GM12878 (cell line): ENCODE measurements at regions not wholly inside any gene's neighbourhood (a gene's known extent, or its start where the extent isn't known, plus 50 kb on each side); places are given as distances from the start of the nearest gene placed in this dataset.

ENCODE experiments used
- ATAC-seq: fragments of 200-7000 bp; cut with Tn5 transposase; 3 replicates; pipeline ENCODE4 v1.9.1; 2020; ENCODE audit warnings: mild to moderate bottlenecking, moderate library complexity
- BruUV-seq: library from RNA; stranded (reverse); fragments of 400-500 nt; replicated peaks from 2 replicates; lab custom pipeline; 2021; lab: Mats Ljungman, UMichigan
- CTCF ChIA-PET: fragments of 300-600 bp; sonication (Branson Sonifier 250); formaldehyde crosslinking; extraction: SDS; loops from one replicate; lab custom pipeline; 2021; ENCODE audit warnings: inconsistent platforms; lab: Yijun Ruan, JAX
- POLR2A ChIA-PET: fragments of 350-600 bp; formaldehyde crosslinking; extraction: SDS; loops from one replicate; lab custom pipeline; 2021; ENCODE audit warnings: inconsistent platforms; lab: Charles Lee
- RAD21 ChIA-PET: fragments of 300-600 bp; sonication (Branson Sonifier 250); formaldehyde crosslinking; loops from one replicate; lab custom pipeline; 2023; ENCODE audit warnings: antibody characterized with exemption; ENCODE audit not compliant: unreplicated experiment; lab: Charles Lee
- SMC1A ChIA-PET: fragments of 300-600 bp; sonication (Branson Sonifier 250); formaldehyde crosslinking; loops from one replicate; lab custom pipeline; 2023; ENCODE audit not compliant: unreplicated experiment, uncharacterized antibody; lab: Charles Lee
- DNase-seq: peaks from one replicate; pipeline ENCODE4 v3.0.0-alpha.2; 2011; ENCODE audit warnings: low read depth, low spot score
- FAIRE-seq: peaks from 3 replicates; lab custom pipeline; 2011; peaks lifted over from hg19 to GRCh38; lab: Jason Lieb, UNC
- H2AFZ ChIP-seq: 2 replicates; pipeline ENCODE4 v1.6.0; 2011; ENCODE audit warnings: low read depth, low read length, control low read depth; ENCODE audit not compliant: control insufficient read depth
- H3K27ac ChIP-seq: 2 replicates; pipeline ENCODE4 v1.5.1; 2011; ENCODE audit warnings: control low read depth; ENCODE audit not compliant: control insufficient read depth, insufficient read depth
- H3K27me3 ChIP-seq, 2 experiments: replicated peaks in 1 of 2; 2 replicates each; pipeline versions ENCODE4 v1.6.0 to v1.6.1; 2011; ENCODE audit warnings: low read length in 1 of 2; ENCODE audit not compliant: control insufficient read depth in 2 of 2, insufficient read depth in 2 of 2
- H3K36me3 ChIP-seq, 2 experiments: 2 replicates each; pipeline ENCODE4 v1.5.1; 2011; ENCODE audit warnings: low read length in 1 of 2; ENCODE audit not compliant: control insufficient read depth in 2 of 2, insufficient read depth in 2 of 2
- H3K4me1 ChIP-seq: 2 replicates; pipeline ENCODE4 v1.6.1; 2011; ENCODE audit warnings: mild to moderate bottlenecking, low read length, moderate library complexity, mixed read lengths; ENCODE audit not compliant: control insufficient read depth, insufficient read depth
- H3K4me2 ChIP-seq: 2 replicates; pipeline ENCODE4 v1.6.0; 2011; ENCODE audit warnings: control low read depth; ENCODE audit not compliant: control insufficient read depth, insufficient read depth
- H3K4me3 ChIP-seq: fragments of 200-600 bp; sonication (generic); 2 replicates; pipeline ENCODE4 v1.5.1; 2016
- H3K79me2 ChIP-seq: 2 replicates; pipeline ENCODE4 v1.6.0; 2011; ENCODE audit warnings: low read length; ENCODE audit not compliant: control insufficient read depth, insufficient read depth
- H3K9ac ChIP-seq: 2 replicates; pipeline ENCODE4 v1.8.0; 2011; ENCODE audit warnings: low read length, control low read depth, mixed read lengths; ENCODE audit not compliant: control insufficient read depth, insufficient read depth
- H3K9me3 ChIP-seq: replicated peaks from 3 replicates; pipeline ENCODE4 v1.5.1; 2011; ENCODE audit warnings: mild to moderate bottlenecking, low read length; ENCODE audit not compliant: control insufficient read depth, insufficient read depth
- H4K20me1 ChIP-seq: 2 replicates; pipeline ENCODE4 v1.6.0; 2011; ENCODE audit not compliant: control insufficient read depth, insufficient read depth
- ASH2L ChIP-seq: fragments of 300-600, 200-600 bp; sonication (generic); IDR thresholded peaks from 2 replicates; pipeline ENCODE4 v1.6.1; 2017; ENCODE audit warnings: low read depth, mild to moderate bottlenecking, borderline replicate concordance
- BCLAF1 ChIP-seq: fragments of 450-650 bp; IDR thresholded peaks from 2 replicates; pipeline ENCODE4 v1.6.1; 2017; ENCODE audit warnings: antibody characterized with exemption, mild to moderate bottlenecking, moderate library complexity
- EGR1 ChIP-seq, 2 experiments: IDR thresholded peaks; 1 replicate in 1 of 2; 2 replicates in 1 of 2; pipeline ENCODE4 v1.6.1; 2011 to 2012; ENCODE audit warnings: low read depth in 2 of 2, low read length in 2 of 2, borderline replicate concordance in 1 of 2, mild to moderate bottlenecking in 1 of 2, moderate library complexity in 1 of 2
- HDAC2 ChIP-seq: fragments of 200-600 bp; sonication (generic); IDR thresholded peaks from 2 replicates; pipeline ENCODE4 v1.6.1; 2017
- PML ChIP-seq: IDR thresholded peaks from 2 replicates; pipeline ENCODE4 v1.6.1; 2012; ENCODE audit warnings: low read length, inconsistent platforms
- RBBP5 ChIP-seq: fragments of 200-600 bp; sonication (generic); conservative IDR thresholded peaks from 2 replicates; pipeline ENCODE4 v1.6.1; 2016
- RUNX3 ChIP-seq: IDR thresholded peaks from 2 replicates; pipeline ENCODE4 v1.6.1; 2012; ENCODE audit warnings: low read length, inconsistent platforms
- YBX1 ChIP-seq: fragments of 450-650 bp; IDR thresholded peaks from 2 replicates; pipeline ENCODE4 v1.6.1; 2016; ENCODE audit warnings: antibody characterized with exemption
- ZNF217 ChIP-seq: fragments of 450-650 bp; IDR thresholded peaks from 2 replicates; pipeline ENCODE4 v1.6.1; 2017; ENCODE audit warnings: antibody characterized with exemption, mild to moderate bottlenecking
- WGBS: methylation state at CpG from one replicate; pipeline ENCODE4 v1.1.6; 2016; ENCODE audit warnings: low lambda C conversion rate; ENCODE audit not compliant: insufficient replicate concordance, insufficient coverage; ENCODE audit errors: missing lambda C conversion rate; 5-methylcytosine and 5-hydroxymethylcytosine counted together
- in situ Hi-C: fragments of 300-500 bp; cut with MboI; formaldehyde crosslinking; loops from 9 replicates; pipeline ENCODE4 v1.14.3; 2018; ENCODE audit warnings: mixed read lengths
- intact Hi-C: fragments of 100-400 bp; cut with micrococcal nuclease; formaldehyde crosslinking; loops from one replicate; pipeline ENCODE4 v1.14.2; 2022; ENCODE audit not compliant: unreplicated experiment
- TF ChIP-seq, protein P1 (sequence below): IDR thresholded peaks from 2 replicates; pipeline ENCODE4 v1.6.1; 2012; ENCODE audit warnings: low read depth, low read length, improper control_type of control experiment

DNA sequence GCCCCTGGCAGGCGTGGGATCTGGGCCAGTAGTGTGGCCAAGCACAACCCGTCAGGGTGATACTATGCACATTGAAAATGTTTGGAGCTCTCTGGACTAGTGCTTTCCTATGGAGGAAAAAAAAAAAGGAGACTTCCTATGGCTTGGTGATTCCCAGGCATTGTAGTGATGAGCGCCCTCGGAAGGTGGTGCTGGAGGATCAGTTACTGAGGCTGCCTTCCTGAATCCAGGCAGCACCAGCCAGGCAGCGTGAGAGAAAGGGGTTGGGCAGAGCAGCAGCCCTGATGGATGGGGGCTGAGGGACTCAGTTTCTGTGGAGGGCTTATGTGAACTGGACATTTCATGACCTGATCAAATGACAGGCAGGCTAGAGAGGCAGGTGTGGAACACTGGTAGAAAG is 70.9 kb downstream of the CHRNA1 start:
- Histone ChIP-seq H3K4me3 (no peak overlapping the region), H3K36me3 (no peaks in the 10 kb centered on the region), H4K20me1 (no peaks in the 10 kb centered on the region), H2AFZ (no peak overlapping the region), H3K4me2 (no peak overlapping the region), H3K79me2 (no peaks in the 10 kb centered on the region), H3K27me3 (no peaks in the 10 kb centered on the region; a peak in 2 of 4 replicates), H3K4me1 (no peaks in the 10 kb centered on the region; the same call in 1 of the 2 replicates), H3K9me3 (no peaks in the 10 kb centered on the region; the same call in 2 of the 3 replicates), H3K9ac (no peak overlapping the region), H3K27ac (no peak overlapping the region)
- ChIA-PET CTCF (interaction anchor here (0.6 to 2.1 kb wide), 7 partner anchors 11 to 294 kb away, joined by 3 to 10 read pairs (median 4); partner anchors contain the start of gene CHRNA1), RAD21 (interaction anchor here (1.4 to 3.3 kb wide), 2 partner anchors 96 to 230 kb away, joined by 3 to 10 read pairs; partner anchors contain the start of gene WIPF1), SMC1A (interaction anchor here (0.7 to 2.0 kb wide), 3 partner anchors 13 to 231 kb away, joined by 3 to 9 read pairs (median 3); no protein-coding TSS in a partner anchor), POLR2A (no interaction called here)
- intact Hi-C loops, result no loop called here
- in situ Hi-C loops, result loop anchor here (5.0 to 25.0 kb wide), 2 partner anchors 106 to 231 kb away; partner anchors contain the start of gene WIPF1
- no peak for ATAC-seq
- no peak for DNase-seq
- BruUV-seq, result no TSS peak
- WGBS, result 53% methylated on average over 5 of the region's 5 CpGs
- TF ChIP-seq YBX1 (no peak), RBBP5 (no peak)
- no peak for FAIRE-seq

DNA sequence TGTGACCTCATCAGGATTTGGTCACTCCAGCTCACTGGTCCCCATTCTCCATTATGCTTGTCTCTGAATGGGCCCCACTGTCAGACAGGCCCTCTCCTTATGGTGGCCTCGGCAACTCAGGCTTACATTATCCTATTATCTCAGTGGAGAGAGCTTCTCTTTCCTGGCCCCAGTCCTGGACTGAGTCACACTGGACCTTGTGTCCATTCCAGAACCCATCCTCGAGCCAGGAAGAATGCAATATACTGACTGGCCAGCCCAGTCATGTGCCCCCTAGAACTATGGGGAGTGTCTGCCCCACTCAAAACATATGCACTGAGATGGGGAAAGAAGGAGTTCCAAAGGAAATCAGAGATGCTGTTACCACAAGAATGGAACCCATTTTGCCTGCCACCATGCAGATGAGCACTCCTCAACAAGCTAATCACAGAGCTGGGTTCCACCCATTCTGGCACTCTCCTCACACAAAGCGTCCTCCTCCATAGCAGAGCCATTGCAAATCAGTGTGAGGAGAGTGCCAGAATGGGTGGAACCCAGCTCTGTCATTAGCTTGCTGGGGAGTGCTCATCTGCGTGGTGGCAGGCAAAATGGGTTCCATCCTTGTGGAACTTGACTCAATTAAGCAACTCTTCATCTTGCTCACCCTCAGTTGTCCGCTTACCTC is 71.9 kb downstream of the CHRNA1 start:
- SMC1A ChIA-PET, result interaction anchor here (0.5 to 2.0 kb wide), 2 partner anchors 207 to 230 kb away, joined by 5 to 9 read pairs; no protein-coding TSS in a partner anchor
- ATAC-seq, result no peak
- Histone ChIP-seq H3K27me3 (no peaks in the 10 kb centered on the region; a peak in 2 of 4 replicates), H3K4me2 (no peak overlapping the region), H3K9me3 (no peaks in the 10 kb centered on the region; the same call in 2 of the 3 replicates), H2AFZ (no peak overlapping the region), H3K4me3 (no peak overlapping the region), H3K36me3 (no peaks in the 10 kb centered on the region), H3K4me1 (no peaks in the 10 kb centered on the region; the same call in 1 of the 2 replicates), H4K20me1 (no peaks in the 10 kb centered on the region), H3K27ac (no peak overlapping the region), H3K9ac (no peak overlapping the region), H3K79me2 (no peaks in the 10 kb centered on the region)
- WGBS, result 37% methylated on average over 5 of the region's 5 CpGs
- in situ Hi-C loops (loop anchor here (5.0 to 25.0 kb wide), 2 partner anchors 105 to 230 kb away; partner anchors contain the start of gene WIPF1), intact Hi-C loops (no loop called here)
- no TSS peak for BruUV-seq
- CTCF ChIA-PET, result interaction anchor here (0.7 to 17.3 kb wide), 7 partner anchors 9 to 229 kb away, joined by 3 to 534 read pairs (median 5); partner anchors contain the start of genes CHRNA1 and WIPF1
- POLR2A ChIA-PET, result interaction anchor here (0.6 kb wide), 1 partner anchor 60 kb away, joined by 3 read pairs; no protein-coding TSS in a partner anchor
- RAD21 ChIA-PET, result interaction anchor here (0.7 to 3.3 kb wide), 2 partner anchors 229 to 1688 kb away, joined by 5 to 10 read pairs; no protein-coding TSS in a partner anchor
- FAIRE-seq, result no peak
- DNase-seq, result no peak
- TF ChIP-seq ASH2L (no peak), HDAC2 (no peak), PML (no peak), EGR1 (IDR thresholded peaks at IDR 0.05; ENCODE audit: borderline replicate concordance in 1 of 2, low read depth in 2 of 2, low read length in 2 of 2) (no peak), ZNF217 (no peak), RUNX3 (no peak), BCLAF1 (no peak)
- TF ChIP-seq, protein P1, sequence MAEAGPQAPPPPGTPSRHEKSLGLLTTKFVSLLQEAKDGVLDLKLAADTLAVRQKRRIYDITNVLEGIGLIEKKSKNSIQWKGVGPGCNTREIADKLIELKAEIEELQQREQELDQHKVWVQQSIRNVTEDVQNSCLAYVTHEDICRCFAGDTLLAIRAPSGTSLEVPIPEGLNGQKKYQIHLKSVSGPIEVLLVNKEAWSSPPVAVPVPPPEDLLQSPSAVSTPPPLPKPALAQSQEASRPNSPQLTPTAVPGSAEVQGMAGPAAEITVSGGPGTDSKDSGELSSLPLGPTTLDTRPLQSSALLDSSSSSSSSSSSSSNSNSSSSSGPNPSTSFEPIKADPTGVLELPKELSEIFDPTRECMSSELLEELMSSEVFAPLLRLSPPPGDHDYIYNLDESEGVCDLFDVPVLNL, result no peak
